Activated CD4-positive, alpha-beta T cell treated with anti-CD3 and anti-CD28 coated beads, Interleukin-10, Interleukin-2, amounts not matched to agents 100 ng/mL and 50 ng/mL, durations not matched to agents 16 hours and 8 hours (primary cell): ENCODE measurements at regions not wholly inside any gene's neighbourhood (a gene's known extent, or its start where the extent isn't known, plus 50 kb on each side); places are given as distances from the start of the nearest gene placed in this dataset.

Experiments used
- DNase-seq: peaks from one replicate; pipeline ENCODE4 v3.0.0-alpha.2; 2020

GRCh38 chr2:240347949-240348500 is 87.4 kb upstream of the GPC1 start:
- no peak for DNase-seq

- DNase-seq, result no peak
These were observed 86.9 kb upstream of the GPC1 start for GRCh38 chr2:240348522-240348921.

GRCh38 chr2:240349133-240350005 is 86.1 kb upstream of the GPC1 start:
- DNase-seq, result no peak

- no peak for DNase-seq
These were observed 85.5 kb upstream of the GPC1 start for GRCh38 chr2:240350006-240350355.

- no peak for DNase-seq
These were observed 84.8 kb upstream of the GPC1 start for GRCh38 chr2:240350696-240351087.

- DNase-seq, result no peak
These were observed 84.2 kb upstream of the GPC1 start for GRCh38 chr2:240351088-240351741.

- no peak for DNase-seq
These were observed 83.5 kb upstream of the GPC1 start for GRCh38 chr2:240351826-240352426.

- no peak for DNase-seq
These were observed 82.2 kb upstream of the GPC1 start for GRCh38 chr2:240353086-240353798.

- DNase-seq, result no peak
These were observed 81.5 kb upstream of the GPC1 start for GRCh38 chr2:240353944-240354343.

- no peak for DNase-seq
These were observed 80.2 kb upstream of the GPC1 start for GRCh38 chr2:240355001-240355891.

GRCh38 chr2:240355962-240356361 is 79.5 kb upstream of the GPC1 start:
- no peak for DNase-seq

GRCh38 chr2:240356700-240357640 is 78.5 kb upstream of the GPC1 start:
- no peak for DNase-seq

GRCh38 chr2:240357641-240358012 is 77.8 kb upstream of the GPC1 start:
- no peak for DNase-seq

GRCh38 chr2:240358080-240358479 is 77.4 kb upstream of the GPC1 start:
- no peak for DNase-seq

- DNase-seq, result no peak
These were observed 76.6 kb upstream of the GPC1 start for GRCh38 chr2:240358821-240359397.

- DNase-seq, result no peak
These were observed 75.8 kb upstream of the GPC1 start for GRCh38 chr2:240359695-240360094.

GRCh38 chr2:240360645-240361475 is 74.6 kb upstream of the GPC1 start:
- no peak for DNase-seq

- DNase-seq, result no peak
These were observed 73.2 kb upstream of the GPC1 start for GRCh38 chr2:240362216-240362755.
